ENCODE measurements at regions not wholly inside any gene's neighbourhood (a gene's known extent, or its start where the extent isn't known, plus 50 kb on each side); places are given as distances from the start of the nearest gene placed in this dataset.

- H3K9me3 Mint-ChIP-seq: peaks cover 5 to 15% of the 10 kb centered on the region in 2 donors
- H3K4me3 Mint-ChIP-seq: no peak overlapping the region
- no peaks in the 10 kb centered on the region for H3K27me3 Mint-ChIP-seq
- DNase-seq: no peak
- no peak for ATAC-seq
- no peaks in the 10 kb centered on the region for H3K4me1 Mint-ChIP-seq
- no peak overlapping the region for H3K27ac Mint-ChIP-seq
Observed at GRCh38 chr2:168392797-168393196, 63.3 kb upstream of the CERS6 start.

- no peaks in the 10 kb centered on the region for H3K27me3 Mint-ChIP-seq
- peaks cover 5 to 15% of the 10 kb centered on the region in 2 donors for H3K9me3 Mint-ChIP-seq
- H3K27ac Mint-ChIP-seq: peak overlapping the region in 1 of 2 donors; percentile 1
- DNase-seq: no peak
- H3K4me3 Mint-ChIP-seq: no peak overlapping the region
- ATAC-seq: no peak
- H3K4me1 Mint-ChIP-seq: no peaks in the 10 kb centered on the region
Observed at GRCh38 chr2:168394262-168394661, 61.8 kb upstream of the CERS6 start.

- H3K4me1 Mint-ChIP-seq: no peaks in the 10 kb centered on the region
- no peak overlapping the region for H3K27ac Mint-ChIP-seq
- peaks cover 5 to 15% of the 10 kb centered on the region in 2 donors for H3K9me3 Mint-ChIP-seq
- H3K4me3 Mint-ChIP-seq: no peak overlapping the region
- ATAC-seq: no peak
- H3K27me3 Mint-ChIP-seq: no peaks in the 10 kb centered on the region
- no peak for DNase-seq
Observed at GRCh38 chr2:168396131-168396530, 59.9 kb upstream of the CERS6 start.

- ATAC-seq: no peak
- no peaks in the 10 kb centered on the region for H3K4me1 Mint-ChIP-seq
- no peak overlapping the region for H3K27ac Mint-ChIP-seq
- H3K9me3 Mint-ChIP-seq: peaks cover 5 to 12% of the 10 kb centered on the region in 2 donors
- DNase-seq: no peak
- H3K27me3 Mint-ChIP-seq: peaks cover under 1% of the 10 kb centered on the region
- H3K4me3 Mint-ChIP-seq: no peak overlapping the region
Observed at GRCh38 chr2:168397629-168398028, 58.4 kb upstream of the CERS6 start.

- no peaks in the 10 kb centered on the region for H3K9me3 Mint-ChIP-seq
- no peak for DNase-seq
- peaks cover 8% of the 10 kb centered on the region for H3K27me3 Mint-ChIP-seq
- peaks cover 17% of the 10 kb centered on the region for H3K4me1 Mint-ChIP-seq
- no peak for ATAC-seq
- H3K4me3 Mint-ChIP-seq: no peak overlapping the region
- no peak overlapping the region for H3K27ac Mint-ChIP-seq
Observed at GRCh38 chr2:168401048-168401556, 55.0 kb upstream of the CERS6 start.

- H3K4me1 Mint-ChIP-seq: peaks cover 17% of the 10 kb centered on the region
- ATAC-seq (no peak), DNase-seq (no peak)
- no peak overlapping the region for H3K4me3 Mint-ChIP-seq
- H3K9me3 Mint-ChIP-seq: no peaks in the 10 kb centered on the region
- peaks cover 8% of the 10 kb centered on the region for H3K27me3 Mint-ChIP-seq
- no peak overlapping the region for H3K27ac Mint-ChIP-seq
Observed at GRCh38 chr2:168401771-168402170, 54.3 kb upstream of the CERS6 start.

GRCh38 chr2:168402531-168402930, 53.5 kb upstream of the CERS6 start:
- peaks cover 17% of the 10 kb centered on the region for H3K4me1 Mint-ChIP-seq
- no peak overlapping the region for H3K4me3 Mint-ChIP-seq
- H3K27me3 Mint-ChIP-seq: peaks cover 8% of the 10 kb centered on the region
- H3K27ac Mint-ChIP-seq: no peak overlapping the region
- no peak for ATAC-seq
- H3K9me3 Mint-ChIP-seq: peaks cover 3 to 6% of the 10 kb centered on the region in 2 donors
- no peak for DNase-seq

- Mint-ChIP-seq H3K27ac (no peak overlapping the region), H3K4me1 (peaks cover 17% of the 10 kb centered on the region), H3K4me3 (no peak overlapping the region), H3K27me3 (peaks cover 8% of the 10 kb centered on the region), H3K9me3 (peaks cover 4 to 15% of the 10 kb centered on the region in 2 donors)
- DNase-seq (no peak), ATAC-seq (no peak)
Observed at GRCh38 chr2:168403736-168404135, 52.3 kb upstream of the CERS6 start.

- Mint-ChIP-seq H3K27me3 (peaks cover 8% of the 10 kb centered on the region), H3K27ac (no peak overlapping the region), H3K9me3 (peaks cover 4 to 25% of the 10 kb centered on the region in 2 donors), H3K4me3 (no peak overlapping the region), H3K4me1 (peaks cover 17% of the 10 kb centered on the region)
- DNase-seq (no peak), ATAC-seq (no peak)
Observed at GRCh38 chr2:168404764-168405163, 51.3 kb upstream of the CERS6 start.
